ENCODE measurements at regions not wholly inside any gene's neighbourhood (a gene's known extent, or its start where the extent isn't known, plus 50 kb on each side); places are given as distances from the start of the nearest gene placed in this dataset.

- in situ Hi-C loops (cut with HindIII; ENCODE audit: low pct_ligation_motif_present, low sequenced_read_pairs), result no loop called here
- Histone ChIP-seq H3K27me3 (replicated peaks) (no peaks in the 10 kb centered on the region), H3K27ac (no peak overlapping the region), H3K36me3 (replicated peaks) (no peaks in the 10 kb centered on the region), H3K4me3 (ENCODE audit: low read depth, low read length) (no peak overlapping the region)
- no peak for TF ChIP-seq CTCF (IDR thresholded peaks at IDR 0.05; ENCODE audit: low read depth, low read length, missing control alignments)
- DNase-seq, result no peak
Observed at GRCh38 chr6:134844120-134844519, 105.8 kb downstream of the ALDH8A1 start.

GRCh38 chr6:134840086-134840867 is 109.6 kb downstream of the ALDH8A1 start:
- no peak overlapping the region for H3K4me3 ChIP-seq (ENCODE audit: low read depth, low read length)
- no peak for TF ChIP-seq CTCF (IDR thresholded peaks at IDR 0.05; ENCODE audit: low read depth, low read length, missing control alignments)
- in situ Hi-C loops (cut with HindIII; ENCODE audit: low pct_ligation_motif_present, low sequenced_read_pairs), result no loop called here
- DNase-seq, result no peak
- no peak overlapping the region for H3K27ac ChIP-seq
- H3K27me3 ChIP-seq (replicated peaks), result no peaks in the 10 kb centered on the region
- no peaks in the 10 kb centered on the region for H3K36me3 ChIP-seq (replicated peaks)

DNA sequence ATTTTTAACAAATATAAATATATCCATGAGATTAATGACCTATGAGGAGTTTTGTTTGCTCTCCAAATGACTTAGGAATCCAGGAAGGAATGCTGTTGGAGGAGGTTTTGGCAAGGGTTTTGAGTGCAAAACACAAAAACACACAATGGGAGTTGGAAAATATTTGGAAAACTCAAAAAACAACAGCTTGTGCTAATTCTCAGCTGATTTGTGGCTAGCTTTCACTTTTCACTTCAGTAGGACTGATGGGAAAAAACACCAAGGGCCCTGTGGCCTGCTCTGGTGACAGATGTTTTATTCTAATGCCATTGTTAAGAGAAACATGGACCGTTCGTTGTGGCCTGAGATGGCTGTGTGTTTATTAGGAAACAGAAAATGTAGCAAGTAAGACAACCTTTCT is 113.9 kb downstream of the ALDH8A1 start:
- in situ Hi-C loops (cut with HindIII; ENCODE audit: low pct_ligation_motif_present, low sequenced_read_pairs), result no loop called here
- Histone ChIP-seq H3K27ac (no peak overlapping the region), H3K4me3 (ENCODE audit: low read depth, low read length) (no peak overlapping the region), H3K27me3 (replicated peaks) (no peaks in the 10 kb centered on the region), H3K36me3 (replicated peaks) (no peaks in the 10 kb centered on the region)
- no peak for TF ChIP-seq CTCF (IDR thresholded peaks at IDR 0.05; ENCODE audit: low read depth, low read length, missing control alignments)
- no peak for DNase-seq

- no peak overlapping the region for H3K4me3 ChIP-seq (ENCODE audit: low read depth, low read length)
- no peak for DNase-seq
- no peak overlapping the region for H3K27ac ChIP-seq
- no peaks in the 10 kb centered on the region for H3K36me3 ChIP-seq (replicated peaks)
- TF ChIP-seq CTCF (IDR thresholded peaks at IDR 0.05; ENCODE audit: low read depth, low read length, missing control alignments), result no peak
- in situ Hi-C loops (cut with HindIII; ENCODE audit: low pct_ligation_motif_present, low sequenced_read_pairs), result no loop called here
- H3K27me3 ChIP-seq (replicated peaks), result no peaks in the 10 kb centered on the region
Observed at GRCh38 chr6:134830940-134831339, 119.0 kb downstream of the ALDH8A1 start.

GRCh38 chr6:134830194-134830593 is 119.7 kb downstream of the ALDH8A1 start:
- in situ Hi-C loops (cut with HindIII; ENCODE audit: low pct_ligation_motif_present, low sequenced_read_pairs), result no loop called here
- Histone ChIP-seq H3K4me3 (ENCODE audit: low read depth, low read length) (no peak overlapping the region), H3K27ac (no peak overlapping the region), H3K36me3 (replicated peaks) (no peaks in the 10 kb centered on the region), H3K27me3 (replicated peaks) (no peaks in the 10 kb centered on the region)
- no peak for TF ChIP-seq CTCF (IDR thresholded peaks at IDR 0.05; ENCODE audit: low read depth, low read length, missing control alignments)
- no peak for DNase-seq

GRCh38 chr6:134828641-134829040 is 121.3 kb downstream of the ALDH8A1 start:
- in situ Hi-C loops (cut with HindIII; ENCODE audit: low pct_ligation_motif_present, low sequenced_read_pairs), result loop anchor here (10.0 kb wide), 1 partner anchor 664 kb away; no protein-coding TSS in a partner anchor
- Histone ChIP-seq H3K4me3 (ENCODE audit: low read depth, low read length) (no peak overlapping the region), H3K27ac (no peak overlapping the region), H3K27me3 (replicated peaks) (no peaks in the 10 kb centered on the region), H3K36me3 (replicated peaks) (no peaks in the 10 kb centered on the region)
- TF ChIP-seq CTCF (IDR thresholded peaks at IDR 0.05; ENCODE audit: low read depth, low read length, missing control alignments), result no peak
- no peak for DNase-seq
